HepG2 (cell line): ENCODE measurements at regions not wholly inside any gene's neighbourhood (a gene's known extent, or its start where the extent isn't known, plus 50 kb on each side); places are given as distances from the start of the nearest gene placed in this dataset.

Experiments
- ATAC-seq: fragments of 200-7000 bp; cut with Tn5 transposase; 3 replicates; pipeline ENCODE4 v1.9.1; 2020; ENCODE audit warnings: mild to moderate bottlenecking, moderate library complexity
- BruUV-seq: library from RNA; stranded (reverse); fragments of 400-500 nt; replicated peaks from 2 replicates; lab custom pipeline; 2021; lab: Mats Ljungman, UMichigan
- CTCF ChIA-PET: fragments of 300-600 bp; formaldehyde crosslinking; extraction: SDS; loops from one replicate; lab custom pipeline; 2021; ENCODE audit warnings: low total read pairs, inconsistent platforms, low intra/inter-chr PET ratio; lab: Yijun Ruan, JAX
- POLR2A ChIA-PET: fragments of 350-600 bp; sonication (Branson Sonifier 250); formaldehyde crosslinking; loops from one replicate; lab custom pipeline; 2020; ENCODE audit warnings: antibody characterized with exemption, inconsistent platforms; lab: Yijun Ruan, JAX
- DNase-seq: peaks from one replicate; pipeline ENCODE4 v3.0.0-alpha.2; 2015; ENCODE audit warnings: low spot score
- FAIRE-seq: peaks from 3 replicates; lab custom pipeline; 2011; peaks lifted over from hg19 to GRCh38; lab: Jason Lieb, UNC
- H2AFZ ChIP-seq: one replicate; pipeline ENCODE4 v1.6.1; 2011; ENCODE audit warnings: low read length, inconsistent platforms
- H3K27ac ChIP-seq: fragments of 300-600 bp; 3 replicates; pipeline ENCODE4 v1.8.0; 2011; ENCODE audit warnings: mixed run types, mild to moderate bottlenecking, mixed read lengths, low read length, inconsistent platforms; ENCODE audit not compliant: insufficient read depth; ENCODE audit errors: extremely low read length
- H3K27me3 ChIP-seq, 2 experiments: fragments of 200-600 bp in 1 of 2; 2 replicates in 1 of 2; 3 replicates in 1 of 2; pipeline versions ENCODE4 v1.6.0 to v1.8.0; 2011; ENCODE audit warnings: low read length in 2 of 2, mild to moderate bottlenecking in 2 of 2, moderate library complexity in 2 of 2, inconsistent platforms in 1 of 2; ENCODE audit not compliant: insufficient read depth in 2 of 2, control insufficient read depth in 1 of 2
- H3K36me3 ChIP-seq, 2 experiments: fragments of 200-600 bp in 1 of 2; replicated peaks in 1 of 2; 2 replicates in 1 of 2; 3 replicates in 1 of 2; pipeline versions ENCODE4 v1.5.1 to v1.8.0; 2011; ENCODE audit warnings: low read length in 2 of 2, inconsistent platforms in 1 of 2; ENCODE audit not compliant: insufficient read depth in 2 of 2, control insufficient read depth in 1 of 2
- H3K4me1 ChIP-seq: 2 replicates; pipeline ENCODE4 v1.5.1; 2012; ENCODE audit warnings: low read length, inconsistent platforms; ENCODE audit not compliant: insufficient read depth
- H3K4me2 ChIP-seq: 2 replicates; pipeline ENCODE4 v1.6.0; 2011; ENCODE audit warnings: low read depth, low read length, inconsistent platforms
- H3K4me3 ChIP-seq, 3 experiments: fragments of 200-600 bp in 1 of 3; sonication (generic), shearing (Covaris generic) in 1 of 3; replicated peaks in 1 of 3; 2 replicates each; pipeline ENCODE4 v1.5.1; 2011 to 2016; ENCODE audit warnings: low read length in 3 of 3, inconsistent platforms in 2 of 3, low read depth in 2 of 3, mild to moderate bottlenecking in 2 of 3, control low read depth in 1 of 3, mixed read lengths in 1 of 3; ENCODE audit not compliant: insufficient read depth in 1 of 3
- H3K79me2 ChIP-seq: one replicate; pipeline ENCODE4 v1.6.1; 2011; ENCODE audit warnings: low read length, inconsistent platforms; ENCODE audit not compliant: insufficient read depth
- H3K9ac ChIP-seq: 2 replicates; pipeline ENCODE4 v1.6.0; 2011; ENCODE audit warnings: mild to moderate bottlenecking, low read depth, low read length, inconsistent platforms; ENCODE audit not compliant: insufficient read depth
- H3K9me3 ChIP-seq: 2 replicates; pipeline ENCODE4 v1.5.1; 2012; ENCODE audit warnings: mild to moderate bottlenecking, low read length
- H4K20me1 ChIP-seq: 2 replicates; pipeline ENCODE4 v1.6.0; 2011; ENCODE audit warnings: inconsistent platforms, mild to moderate bottlenecking, low read length, moderate library complexity; ENCODE audit not compliant: insufficient read depth
- ARHGAP35 ChIP-seq: sonication (generic); formaldehyde crosslinking; IDR thresholded peaks from 2 replicates; pipeline ENCODE4 v1.9.0; 2022; ENCODE audit warnings: mild to moderate bottlenecking, inconsistent platforms, moderate library complexity, missing genetic modification reagents, borderline replicate concordance
- ARID2 ChIP-seq: sonication (generic); formaldehyde crosslinking; IDR thresholded peaks from 2 replicates; pipeline ENCODE4 v1.8.1; 2022; ENCODE audit warnings: mild to moderate bottlenecking, missing genetic modification reagents, borderline replicate concordance
- EZH2 ChIP-seq: conservative IDR thresholded peaks from 2 replicates; pipeline ENCODE4 v1.6.1; 2012; ENCODE audit warnings: mild to moderate bottlenecking, low read depth, low read length, moderate library complexity
- HNF4G ChIP-seq, 2 experiments: sonication (generic) in 1 of 2; formaldehyde crosslinking in 1 of 2; IDR thresholded peaks; 2 replicates each; pipeline versions ENCODE4 v1.4.0 to v1.6.1; 2011 to 2020; ENCODE audit warnings: borderline replicate concordance in 2 of 2, low read depth in 2 of 2, mild to moderate bottlenecking in 2 of 2, low read length in 1 of 2, missing genetic modification reagents in 1 of 2, moderate library complexity in 1 of 2
- MYC ChIP-seq: sonication (generic); formaldehyde crosslinking; IDR thresholded peaks from 2 replicates; pipeline ENCODE4 v1.9.0; 2021; ENCODE audit warnings: missing genetic modification reagents, borderline replicate concordance
- PLRG1 ChIP-seq: fragments of 450-650 bp; conservative IDR thresholded peaks from 2 replicates; pipeline ENCODE4 v1.6.1; 2016
- SNAPC5 ChIP-seq: sonication (generic); formaldehyde crosslinking; IDR thresholded peaks from 2 replicates; pipeline ENCODE4 v1.8.1; 2023; ENCODE audit warnings: mild to moderate bottlenecking, missing genetic modification reagents, borderline replicate concordance
- SRSF9 ChIP-seq: fragments of 200-400 bp; formaldehyde crosslinking; IDR thresholded peaks from 2 replicates; pipeline ENCODE4 v1.6.1; 2018; ENCODE audit warnings: borderline replicate concordance, mild to moderate bottlenecking, low read depth, low read length; ENCODE audit not compliant: insufficient read depth, poor library complexity, severe bottlenecking
- THAP11 ChIP-seq: IDR thresholded peaks from 2 replicates; pipeline ENCODE4 v1.6.1; 2016; ENCODE audit warnings: missing biosample characterization, missing genetic modification reagents
- ZBTB8A ChIP-seq: sonication (generic); formaldehyde crosslinking; IDR thresholded peaks from 2 replicates; pipeline ENCODE4 v1.4.0; 2020; ENCODE audit warnings: mild to moderate bottlenecking, low read depth, missing genetic modification reagents, borderline replicate concordance
- ZNF362 ChIP-seq: sonication (generic); formaldehyde crosslinking; IDR thresholded peaks from 2 replicates; pipeline ENCODE4 v1.4.0; 2020; ENCODE audit warnings: missing genetic modification reagents, mild to moderate bottlenecking, borderline replicate concordance
- ZNF841 ChIP-seq: sonication (generic); formaldehyde crosslinking; IDR thresholded peaks from 2 replicates; pipeline ENCODE4 v1.8.1; 2023; ENCODE audit warnings: missing genetic modification reagents, borderline replicate concordance
- WGBS: methylation state at CpG from one replicate; pipeline ENCODE4 v1.1.6; 2017; ENCODE audit warnings: low lambda C conversion rate; 5-methylcytosine and 5-hydroxymethylcytosine counted together
- in situ Hi-C: cut with HindIII; loops from 2 replicates; pipeline ENCODE4 v1.10.0; 2017; ENCODE audit warnings: low pct_unique_long_range_greater_than_20kb; ENCODE audit not compliant: extremely low pct_ligation_motif_present
- intact Hi-C: fragments of 100-400 bp; cut with micrococcal nuclease; formaldehyde crosslinking; loops from one replicate; pipeline ENCODE4 v1.10.0; 2022; ENCODE audit not compliant: unreplicated experiment

- intact Hi-C loops (no loop called here), in situ Hi-C loops (no loop called here)
- no peak overlapping the region for H3K9ac ChIP-seq
- no peak overlapping the region for H3K27ac ChIP-seq
- H3K4me3 ChIP-seq: no peak overlapping the region
- CTCF ChIA-PET: no interaction called here
- no peaks in the 10 kb centered on the region for H4K20me1 ChIP-seq
- no peaks in the 10 kb centered on the region for H3K27me3 ChIP-seq
- BruUV-seq: no TSS peak
- H3K4me1 ChIP-seq: no peaks in the 10 kb centered on the region
- no peaks in the 10 kb centered on the region for H3K9me3 ChIP-seq
- 6% methylated on average over 3 of the region's 3 CpGs for WGBS
- H3K36me3 ChIP-seq: no peaks in the 10 kb centered on the region
- no peak overlapping the region for H2AFZ ChIP-seq
- no peak for FAIRE-seq
- H3K79me2 ChIP-seq: no peaks in the 10 kb centered on the region
- TF ChIP-seq ARHGAP35 (CRISPR knock-in tag): no peak
- 0 out of 2 replicates have a peak, but pooled peaks have one; percentile 7 for TF ChIP-seq HNF4G (IDR thresholded peaks at IDR 0.05; ENCODE audit: borderline replicate concordance, low read depth, low read length)
- no peak for TF ChIP-seq HNF4G (CRISPR knock-in tag; IDR thresholded peaks at IDR 0.05; ENCODE audit: borderline replicate concordance, low read depth)
- TF ChIP-seq EZH2: no peak
- no peak for TF ChIP-seq ZNF841 (CRISPR knock-in tag)
- no peak for TF ChIP-seq SNAPC5 (CRISPR knock-in tag)
- no peak for TF ChIP-seq THAP11 (CRISPR knock-in tag)
- TF ChIP-seq, all 625 proteins: peak for 1
- ATAC-seq (peak; percentile 68), DNase-seq (no peak)
- no peak overlapping the region for H3K4me2 ChIP-seq
- POLR2A ChIA-PET: no interaction called here
Observed at GRCh38 chr12:67388331-67389138, 119.4 kb downstream of the CAND1 start.

- intact Hi-C loops: no loop called here
- POLR2A ChIA-PET: no interaction called here
- Histone ChIP-seq H3K27ac (no peak overlapping the region), H2AFZ (no peak overlapping the region)
- CTCF ChIA-PET: no interaction called here
- no TSS peak for BruUV-seq
- TF ChIP-seq SRSF9: no peak
- no peak for TF ChIP-seq ARID2 (CRISPR knock-in tag)
- no peak for TF ChIP-seq MYC
- TF ChIP-seq PLRG1: no peak
- no peak for TF ChIP-seq ZBTB8A (CRISPR knock-in tag)
- TF ChIP-seq ZNF362 (CRISPR knock-in tag): no peak
- TF ChIP-seq, all 625 proteins: peak for 0
- Histone ChIP-seq H3K79me2 (no peaks in the 10 kb centered on the region), H3K27me3 (no peaks in the 10 kb centered on the region), H3K36me3 (no peaks in the 10 kb centered on the region), H3K4me1 (no peaks in the 10 kb centered on the region), H3K9ac (no peak overlapping the region), H3K4me3 (no peak overlapping the region), H3K9me3 (no peaks in the 10 kb centered on the region), H3K4me2 (no peak overlapping the region), H4K20me1 (no peaks in the 10 kb centered on the region)
- DNase-seq (no peak), FAIRE-seq (no peak), ATAC-seq (no peak)
- in situ Hi-C loops: no loop called here
- 24% methylated on average over 4 of the region's 4 CpGs for WGBS
Observed at GRCh38 chr12:67390273-67390672, 121.1 kb downstream of the CAND1 start.
